SK-N-SH treated with all-trans-retinoic acid at 6 μM for 48 hours (cell line): ENCODE measurements at regions not wholly inside any gene's neighbourhood (a gene's known extent, or its start where the extent isn't known, plus 50 kb on each side); places are given as distances from the start of the nearest gene placed in this dataset.

Source experiments
- CSDC2 ChIP-seq: fragments of 250-450 bp; sonication (Bioruptor Pico); IDR thresholded peaks from 2 replicates; pipeline ENCODE4 v1.5.0; 2020; ENCODE audit warnings: mild to moderate bottlenecking, moderate library complexity
- RARB ChIP-seq: fragments of 250-450 bp; sonication (Bioruptor Pico); IDR thresholded peaks from 2 replicates; pipeline ENCODE4 v1.8.0; 2021; ENCODE audit warnings: mild to moderate bottlenecking, moderate library complexity
- TCF4 ChIP-seq: fragments of 250-450 bp; sonication (Bioruptor Pico); IDR thresholded peaks from 2 replicates; pipeline ENCODE4 v1.8.0; 2021; ENCODE audit warnings: mild to moderate bottlenecking, moderate library complexity, borderline replicate concordance

- TF ChIP-seq RARB (CRISPR knock-in tag): no peak
- no peak for TF ChIP-seq TCF4 (CRISPR knock-in tag)
- TF ChIP-seq CSDC2 (CRISPR knock-in tag): no peak
Observed at GRCh38 chr4:82043809-82044137, 330.0 kb downstream of the HNRNPD start.
